Right renal cortex interstitium (tissue), 3 donors: ENCODE measurements at regions not wholly inside any gene's neighbourhood (a gene's known extent, or its start where the extent isn't known, plus 50 kb on each side); places are given as distances from the start of the nearest gene placed in this dataset.

Experiments used
- DNase-seq, 3 donors: peaks; one replicate each; pipeline ENCODE4 v3.0.0-alpha.2; 2013; ENCODE audit warnings: low read depth in 3 of 3, low spot score in 2 of 3

GRCh38 chr2:119104414-119104813 lies 54.1 kb downstream of the C1QL2 start:
- DNase-seq = no peak

- no peak for DNase-seq
These were observed 55.6 kb downstream of the C1QL2 start for GRCh38 chr2:119102964-119103363.

GRCh38 chr2:119088416-119088815 lies 70.1 kb downstream of the C1QL2 start:
- no peak for DNase-seq

GRCh38 chr2:119086327-119086726 lies 72.2 kb downstream of the C1QL2 start:
- no peak for DNase-seq

- DNase-seq = no peak
These were observed 72.9 kb downstream of the C1QL2 start for GRCh38 chr2:119085613-119086012.

- DNase-seq = no peak
These were observed 75.1 kb downstream of the C1QL2 start for GRCh38 chr2:119083416-119083815.

GRCh38 chr2:119082821-119083400 lies 75.6 kb downstream of the C1QL2 start:
- DNase-seq = no peak

- DNase-seq = no peak
These were observed 79.8 kb downstream of the C1QL2 start for GRCh38 chr2:119078796-119079195.

- DNase-seq = no peak
These were observed 81.8 kb downstream of the C1QL2 start for GRCh38 chr2:119076713-119077112.

- no peak for DNase-seq
These were observed 85.3 kb downstream of the C1QL2 start for GRCh38 chr2:119073213-119073612.

GRCh38 chr2:119071476-119071875 lies 87.1 kb downstream of the C1QL2 start:
- no peak for DNase-seq

GRCh38 chr2:119069781-119070180 lies 88.8 kb downstream of the C1QL2 start:
- DNase-seq = no peak

GRCh38 chr2:119068154-119068725 lies 90.3 kb downstream of the C1QL2 start:
- DNase-seq = no peak

- DNase-seq = no peak
These were observed 92.2 kb downstream of the C1QL2 start for GRCh38 chr2:119066272-119066804.

GRCh38 chr2:119065146-119065545 lies 93.4 kb downstream of the C1QL2 start:
- no peak for DNase-seq

GRCh38 chr2:119064567-119064966 lies 94.0 kb downstream of the C1QL2 start:
- DNase-seq = no peak

- DNase-seq = no peak
These were observed 95.4 kb downstream of the C1QL2 start for GRCh38 chr2:119063177-119063576.

- no peak for DNase-seq
These were observed 95.9 kb downstream of the C1QL2 start for GRCh38 chr2:119062652-119063051.

GRCh38 chr2:119062179-119062578 lies 96.4 kb downstream of the C1QL2 start:
- DNase-seq = no peak

- DNase-seq = no peak
These were observed 98.6 kb downstream of the C1QL2 start for GRCh38 chr2:119059940-119060339.

GRCh38 chr2:119059287-119059686 lies 99.3 kb downstream of the C1QL2 start:
- DNase-seq = no peak

- DNase-seq = no peak
These were observed 104.7 kb downstream of the C1QL2 start for GRCh38 chr2:119053700-119054436.
